Activated CD4-positive, alpha-beta T cell treated with anti-CD3 and anti-CD28 coated beads, Interleukin-2, amount 50 U/mL, for 48 hours (primary cell): ENCODE measurements at regions not wholly inside any gene's neighbourhood (a gene's known extent, or its start where the extent isn't known, plus 50 kb on each side); places are given as distances from the start of the nearest gene placed in this dataset.

ENCODE experiments used
- DNase-seq, 2 experiments: peaks; one replicate each; pipeline ENCODE4 v3.0.0-alpha.2; 2020

- DNase-seq, result no peak
These were observed 99.2 kb downstream of the SLC41A2 start for GRCh38 chr12:104858611-104859543.

- DNase-seq, result no peak
These were observed 101.6 kb downstream of the SLC41A2 start for GRCh38 chr12:104856531-104856930.

- DNase-seq, result no peak
These were observed 102.5 kb downstream of the SLC41A2 start for GRCh38 chr12:104855599-104855998.

DNA sequence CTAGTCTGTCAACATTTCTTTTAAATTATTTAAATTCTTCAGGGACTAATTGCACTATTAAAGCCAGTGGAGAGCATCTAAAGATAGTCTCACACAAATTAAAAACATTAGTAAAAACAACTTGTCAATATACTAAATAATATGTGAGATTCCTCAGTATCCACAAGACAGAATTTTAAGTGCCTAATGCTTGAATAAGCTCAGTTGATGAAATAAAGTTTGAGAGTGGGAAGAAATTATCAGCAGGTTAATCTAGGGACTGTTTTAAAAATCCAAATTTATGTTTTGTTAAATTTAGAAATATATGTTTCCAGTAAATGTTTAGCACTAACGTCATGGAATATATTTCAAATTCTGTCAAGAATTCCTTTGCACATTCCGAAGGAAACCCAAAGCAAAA is 105.2 kb downstream of the SLC41A2 start:
- DNase-seq, result no peak

- no peak for DNase-seq
These were observed 106.0 kb downstream of the SLC41A2 start for GRCh38 chr12:104852102-104852501.

DNA sequence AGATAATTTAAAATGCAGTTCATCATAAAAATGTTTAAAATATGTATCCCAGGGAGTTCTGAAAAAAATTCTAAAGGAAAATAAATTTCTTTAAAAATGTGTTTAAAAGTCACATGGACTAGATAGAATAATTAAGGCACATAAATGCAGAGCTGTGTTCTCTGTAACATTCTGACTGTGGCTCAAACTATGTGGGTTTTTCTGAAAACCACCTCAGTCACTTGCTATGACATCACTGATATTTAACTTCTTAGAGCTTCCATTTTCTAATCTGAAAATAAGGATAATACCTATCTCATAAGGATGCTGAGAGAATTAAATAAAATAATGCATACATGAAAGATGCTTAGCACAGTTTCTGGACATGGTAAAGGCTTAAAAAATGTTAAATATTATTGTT is 107.3 kb downstream of the SLC41A2 start:
- no peak for DNase-seq

DNA sequence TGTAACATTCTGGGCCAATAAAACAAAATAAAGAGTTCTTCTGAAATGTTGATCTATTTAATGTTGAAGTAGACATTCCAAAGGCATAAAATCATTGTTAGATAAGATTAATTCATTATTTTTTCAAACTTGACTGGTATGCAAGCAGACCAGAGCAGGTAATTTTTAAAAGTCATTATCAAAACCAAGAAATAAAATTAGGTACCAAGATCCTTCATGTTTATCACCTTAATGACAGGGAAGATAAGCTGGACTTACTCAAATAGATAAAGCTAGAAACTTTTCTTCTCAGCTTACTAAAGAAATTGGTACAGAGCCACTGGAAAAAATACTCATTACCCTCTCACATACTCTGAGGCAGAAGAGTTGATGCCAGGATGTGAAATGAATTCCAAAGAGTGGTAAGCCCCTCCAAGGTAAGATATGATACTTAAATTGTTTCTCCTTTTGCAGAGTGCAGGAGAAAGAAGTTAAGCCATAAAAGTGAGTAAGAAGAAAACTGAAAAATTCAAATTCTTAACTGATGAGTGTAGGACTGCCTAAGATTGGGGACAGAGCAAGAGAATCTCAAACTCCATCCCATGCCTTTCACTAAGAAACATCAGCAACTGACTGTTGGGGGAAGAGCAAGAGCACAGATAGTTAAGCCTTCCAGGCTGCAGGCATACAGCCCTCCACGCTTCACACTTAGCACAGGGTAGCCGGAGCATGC is 111.9 kb downstream of the SLC41A2 start:
- no peak for DNase-seq

- DNase-seq, result no peak
These were observed 114.0 kb downstream of the SLC41A2 start for GRCh38 chr12:104844123-104844522.

DNA sequence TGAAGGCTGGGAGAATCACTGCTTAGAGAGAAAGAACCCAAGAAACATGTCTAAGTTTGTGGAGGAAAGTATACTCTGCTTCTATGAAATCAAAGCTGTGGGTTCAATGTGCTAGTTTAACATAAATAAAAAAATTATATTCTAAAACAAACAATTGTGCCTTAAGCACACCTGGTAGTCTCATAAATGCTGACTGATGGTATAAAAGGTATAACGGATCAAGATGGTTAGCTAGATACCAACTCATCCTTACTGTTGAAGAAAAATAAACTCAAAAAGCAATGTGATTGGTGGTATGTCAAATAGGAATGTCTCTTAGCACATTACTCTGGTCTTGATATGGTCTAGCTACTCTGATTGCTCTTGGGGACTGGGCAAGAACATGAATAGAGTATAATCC is 117.8 kb downstream of the SLC41A2 start:
- no peak for DNase-seq

DNA sequence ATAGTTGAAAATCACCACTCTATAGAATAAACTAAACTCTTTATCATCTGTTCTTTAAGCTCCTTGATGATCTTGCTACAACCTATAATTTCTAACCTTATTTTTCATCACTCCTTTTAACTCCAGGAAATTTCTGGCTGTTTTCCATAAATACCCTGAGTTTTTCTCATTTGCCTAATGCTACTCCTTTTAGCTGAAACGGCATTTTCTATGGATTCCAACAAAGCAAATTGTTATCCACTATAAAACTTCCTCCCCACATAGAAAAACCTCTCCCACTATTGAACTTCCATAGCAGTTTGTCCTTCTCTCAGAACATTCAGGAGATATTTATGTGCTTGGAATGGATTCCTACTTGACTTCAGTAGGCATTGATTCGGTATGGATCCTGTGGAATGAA is 122.8 kb downstream of the SLC41A2 start:
- DNase-seq, result no peak

- no peak for DNase-seq
These were observed 123.5 kb downstream of the SLC41A2 start for GRCh38 chr12:104834607-104835006.

DNA sequence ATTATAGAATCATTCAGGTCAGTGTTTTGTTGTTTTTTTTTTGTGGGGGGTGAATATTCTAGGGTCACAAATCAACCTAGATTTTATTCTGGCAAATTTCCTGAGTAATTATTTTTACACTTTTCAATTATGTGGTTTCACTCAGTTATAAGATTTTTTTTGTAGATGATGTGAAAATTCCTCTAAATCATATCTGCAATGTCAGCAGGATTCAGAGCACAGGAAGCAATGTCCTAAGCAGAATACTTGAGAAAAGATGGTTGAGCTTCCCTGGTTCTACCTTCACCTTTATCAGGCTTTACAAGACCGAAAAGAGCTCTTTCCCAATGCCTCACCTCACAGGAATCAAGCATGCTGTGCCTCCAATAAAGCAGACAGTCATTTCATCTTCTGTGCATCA is 124.3 kb downstream of the SLC41A2 start:
- no peak for DNase-seq

DNA sequence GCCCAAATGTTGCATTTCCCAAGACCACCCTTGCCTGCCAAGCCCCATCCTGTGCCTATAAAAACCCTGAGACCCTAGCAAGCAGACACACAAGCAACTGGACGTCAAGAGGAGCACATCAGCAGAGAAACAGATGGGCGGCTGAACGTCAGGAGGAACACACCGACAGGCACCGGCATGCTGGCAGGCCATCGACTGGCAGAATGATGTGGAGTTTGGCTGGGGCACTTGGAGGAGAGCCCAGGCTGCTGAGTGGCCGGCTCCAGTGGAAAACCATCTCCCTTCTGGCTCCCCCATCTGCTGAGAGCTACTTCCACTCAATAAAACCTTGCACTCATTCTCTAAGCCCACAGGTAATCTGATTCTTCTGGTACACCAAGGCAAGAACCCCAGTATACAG is 130.1 kb downstream of the SLC41A2 start:
- no peak for DNase-seq

DNA sequence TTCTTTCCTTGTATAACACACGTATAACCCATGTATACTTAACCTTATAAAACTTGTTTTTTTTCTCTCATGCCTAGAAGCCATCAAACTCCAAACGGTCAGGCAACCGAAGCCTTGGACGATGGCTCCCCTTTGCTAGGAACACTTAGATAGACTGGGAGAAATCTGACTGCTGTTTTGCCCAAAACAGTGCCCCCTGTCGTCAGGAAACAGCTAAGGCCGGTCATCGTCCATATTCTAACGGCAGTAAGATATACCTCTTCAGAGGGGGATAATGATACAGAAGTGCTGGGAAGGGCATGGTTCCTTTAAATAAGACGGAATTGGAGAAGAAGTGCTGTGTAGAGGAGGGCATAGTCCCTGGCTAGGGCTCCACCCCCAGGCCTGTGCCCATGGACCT is 130.5 kb downstream of the SLC41A2 start:
- DNase-seq, result peak; percentile 8 to 29

- peak; percentile 1 to 9 for DNase-seq
These were observed 132.7 kb downstream of the SLC41A2 start for GRCh38 chr12:104825408-104825807.

DNA sequence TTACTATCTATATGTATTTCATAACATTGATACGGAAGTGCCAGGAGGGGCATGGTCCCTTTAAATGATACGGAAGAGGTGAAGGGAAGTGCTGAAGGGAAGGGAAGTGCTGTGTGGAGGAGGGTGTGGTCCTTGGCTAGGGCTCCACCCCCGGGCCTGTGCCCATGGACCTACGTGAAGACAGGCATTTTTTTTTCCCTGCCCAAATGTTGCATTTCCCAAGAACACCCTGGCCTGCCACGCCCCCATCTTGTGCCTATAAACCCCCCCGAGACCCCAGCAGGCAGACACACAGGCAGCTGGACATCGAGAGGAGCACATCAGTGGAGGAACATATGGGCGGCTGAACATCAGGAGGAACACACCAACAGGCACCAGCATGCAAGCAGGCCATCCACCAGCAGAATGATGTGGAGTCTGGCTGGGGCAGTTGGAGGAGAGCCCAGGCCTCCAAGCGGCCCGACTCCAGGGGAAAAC is 134.1 kb downstream of the SLC41A2 start:
- no peak for DNase-seq

GRCh38 chr12:104822941-104823340 is 135.1 kb downstream of the SLC41A2 start:
- DNase-seq, result no peak

DNA sequence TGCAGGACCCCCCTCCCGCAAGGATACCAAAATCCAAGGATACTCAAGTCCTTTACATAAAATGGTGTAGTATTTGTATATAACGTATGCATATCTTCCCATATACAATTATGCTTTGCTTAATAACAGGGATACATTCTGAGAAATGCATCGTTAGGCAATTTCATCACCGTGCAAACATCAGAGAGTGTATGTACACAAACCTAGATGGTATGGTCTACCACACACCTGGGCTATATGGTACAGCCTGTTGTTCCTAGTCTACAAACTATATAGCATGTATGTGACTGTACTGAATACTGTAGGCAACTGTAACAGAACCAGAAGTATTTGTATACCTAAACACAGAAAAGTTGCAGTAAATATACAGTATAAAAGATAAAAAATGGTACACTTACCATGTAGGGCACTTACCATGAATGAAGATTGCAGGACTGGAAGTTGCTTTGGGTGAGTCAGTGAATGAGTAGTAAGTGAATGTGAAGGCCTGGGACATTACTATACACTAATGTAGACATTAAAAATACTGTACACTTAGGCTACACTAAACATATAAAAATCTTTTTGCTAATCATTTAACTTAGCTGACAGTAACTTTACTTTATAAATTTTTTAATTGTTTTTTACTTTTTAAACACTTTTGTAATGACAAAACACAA is 141.1 kb downstream of the SLC41A2 start:
- DNase-seq, result no peak

DNA sequence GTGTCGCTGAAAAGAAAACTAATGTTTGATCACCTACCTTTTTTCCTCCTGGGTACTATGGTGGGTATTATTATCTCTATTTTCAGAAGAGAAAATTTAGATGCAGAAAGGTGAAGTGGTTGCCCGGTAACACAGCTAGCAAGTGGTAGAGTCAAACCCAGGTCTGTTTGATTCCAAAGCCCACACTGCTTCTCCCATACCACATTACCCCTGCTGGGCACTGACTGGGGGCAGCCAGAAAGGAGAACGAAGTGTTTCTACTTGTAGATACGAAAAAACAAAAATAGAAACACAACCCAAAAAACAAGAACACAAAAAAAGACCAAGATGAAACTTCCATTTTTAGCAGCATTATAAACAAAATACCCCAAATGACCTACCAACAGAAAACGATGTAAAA is 142.2 kb downstream of the SLC41A2 start:
- DNase-seq, result no peak

GRCh38 chr12:104814944-104815343 is 143.1 kb downstream of the SLC41A2 start:
- no peak for DNase-seq
